NCI-H748 (cell line): ENCODE measurements at regions not wholly inside any gene's neighbourhood (a gene's known extent, or its start where the extent isn't known, plus 50 kb on each side); places are given as distances from the start of the nearest gene placed in this dataset.
A peak's percentile ranks its signal among the peaks of the same experiment; 100 is the strongest.

Experiments used
- DNase-seq: peaks from one replicate; lab custom pipeline; 2025; ENCODE audit not compliant: unreplicated experiment; lab: John Stamatoyannopoulos, UW

GRCh38 chr9:38164659-38165221 is 95.7 kb upstream of the SHB start:
- DNase-seq: peak; percentile 13

DNA sequence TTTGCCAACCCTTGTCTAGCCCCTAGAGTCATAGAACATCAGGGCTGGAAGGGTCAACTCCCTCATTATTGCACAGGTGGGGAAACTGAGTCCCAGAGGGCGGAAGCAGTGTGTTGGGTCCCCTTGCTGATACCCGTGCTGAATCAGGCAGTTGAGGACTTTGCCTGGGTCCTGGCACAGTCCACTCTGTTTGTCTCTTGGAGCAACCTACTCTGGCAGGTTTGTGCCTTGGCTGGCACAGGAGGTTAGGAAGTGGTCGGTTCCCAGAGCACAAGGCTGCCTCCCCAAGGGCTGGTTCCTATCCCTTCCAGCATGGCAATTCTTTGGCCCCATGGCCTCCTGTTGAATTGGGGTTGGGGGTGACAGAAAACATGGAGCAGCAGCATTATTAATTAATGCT is 94.5 kb upstream of the SHB start:
- DNase-seq: no peak

- no peak for DNase-seq
Observed at GRCh38 chr9:38162332-38163211, 93.5 kb upstream of the SHB start.

- DNase-seq: peak; percentile 70
Observed at GRCh38 chr9:38160613-38161215, 91.7 kb upstream of the SHB start.

- no peak for DNase-seq
Observed at GRCh38 chr9:38159599-38159998, 90.6 kb upstream of the SHB start.

DNA sequence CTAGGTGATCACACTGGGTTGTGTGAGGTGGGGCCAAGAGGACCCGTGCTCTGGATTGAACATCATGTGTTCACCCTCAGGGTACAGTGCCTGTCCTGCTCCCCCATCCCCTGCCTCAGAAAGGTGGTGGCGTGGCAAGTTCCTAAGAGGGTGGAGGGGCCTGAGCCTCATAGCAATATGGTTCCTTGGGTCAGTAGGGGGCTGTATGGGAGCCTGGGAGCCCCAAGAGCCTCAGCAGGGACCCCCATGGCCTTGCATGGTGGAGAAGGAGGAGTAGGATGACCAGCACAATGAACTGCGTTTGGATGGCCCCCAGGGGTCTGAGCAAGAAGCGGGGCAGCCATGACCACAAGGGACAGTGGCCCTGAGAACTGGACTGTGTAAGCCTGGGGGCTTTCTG is 89.6 kb upstream of the SHB start:
- DNase-seq: no peak

DNA sequence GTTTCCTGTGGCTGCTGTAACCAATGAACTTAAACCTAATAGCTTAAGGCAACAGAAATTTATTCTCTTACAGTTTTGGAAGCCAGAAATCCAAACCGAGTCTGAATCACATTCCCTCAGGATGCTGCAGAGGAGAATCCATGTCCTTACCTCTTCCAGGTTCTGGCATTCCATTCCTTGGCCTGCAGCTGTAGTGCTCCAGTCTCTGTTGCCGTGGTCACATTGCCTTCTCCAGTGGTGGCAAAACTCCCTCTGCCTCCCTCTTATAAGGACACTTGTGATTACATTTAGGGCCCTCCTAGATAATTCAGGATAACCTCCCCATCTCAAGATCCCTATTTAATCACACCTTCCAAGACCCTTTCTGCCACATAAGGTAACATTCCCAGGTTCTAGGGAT is 88.7 kb upstream of the SHB start:
- no peak for DNase-seq

DNA sequence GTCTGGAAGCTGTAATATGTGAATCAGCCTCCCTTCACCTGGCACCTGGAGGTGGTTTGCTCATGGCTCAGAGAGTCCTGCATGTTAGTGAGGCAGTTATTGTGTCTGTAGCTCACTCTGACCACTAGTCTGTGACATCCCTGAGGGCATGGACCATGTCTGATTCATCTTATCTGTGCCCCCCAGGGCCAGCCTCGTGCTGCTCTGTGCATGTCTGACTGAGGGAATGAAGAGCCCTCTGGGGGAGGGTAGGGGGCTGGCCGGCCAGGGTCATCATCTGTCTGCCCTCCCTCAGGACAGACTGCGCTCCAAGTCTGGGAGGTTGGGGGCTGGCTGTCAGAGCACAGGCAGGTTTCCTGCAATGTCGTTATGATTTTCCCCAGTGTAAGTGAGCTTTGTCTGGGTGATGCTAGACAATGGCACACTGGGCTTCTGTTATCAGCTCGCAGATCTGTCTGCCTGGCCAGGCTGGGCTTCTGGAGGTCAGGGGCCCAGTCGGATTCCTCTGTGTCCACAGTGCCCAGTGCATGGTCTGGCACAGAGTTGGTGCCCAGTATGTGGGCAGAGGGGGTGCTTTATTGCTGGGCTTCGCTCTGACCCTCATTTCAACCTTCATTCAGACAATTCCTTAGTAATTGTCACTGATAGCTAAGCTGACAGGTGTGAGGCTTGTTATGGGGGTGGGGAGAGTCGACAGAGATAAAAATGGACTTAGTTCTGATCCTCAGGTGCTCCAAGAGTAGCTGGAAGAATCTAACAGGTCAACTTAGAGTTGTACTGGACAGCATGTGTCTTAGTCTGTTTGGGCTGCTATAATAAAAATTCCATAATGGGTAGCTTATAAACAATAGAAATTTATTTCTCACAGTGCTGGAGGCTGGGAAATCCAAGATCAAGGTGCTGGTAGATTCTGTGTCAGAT is 85.7 kb upstream of the SHB start:
- DNase-seq: no peak

GRCh38 chr9:38153910-38154291 is 84.9 kb upstream of the SHB start:
- no peak for DNase-seq

DNA sequence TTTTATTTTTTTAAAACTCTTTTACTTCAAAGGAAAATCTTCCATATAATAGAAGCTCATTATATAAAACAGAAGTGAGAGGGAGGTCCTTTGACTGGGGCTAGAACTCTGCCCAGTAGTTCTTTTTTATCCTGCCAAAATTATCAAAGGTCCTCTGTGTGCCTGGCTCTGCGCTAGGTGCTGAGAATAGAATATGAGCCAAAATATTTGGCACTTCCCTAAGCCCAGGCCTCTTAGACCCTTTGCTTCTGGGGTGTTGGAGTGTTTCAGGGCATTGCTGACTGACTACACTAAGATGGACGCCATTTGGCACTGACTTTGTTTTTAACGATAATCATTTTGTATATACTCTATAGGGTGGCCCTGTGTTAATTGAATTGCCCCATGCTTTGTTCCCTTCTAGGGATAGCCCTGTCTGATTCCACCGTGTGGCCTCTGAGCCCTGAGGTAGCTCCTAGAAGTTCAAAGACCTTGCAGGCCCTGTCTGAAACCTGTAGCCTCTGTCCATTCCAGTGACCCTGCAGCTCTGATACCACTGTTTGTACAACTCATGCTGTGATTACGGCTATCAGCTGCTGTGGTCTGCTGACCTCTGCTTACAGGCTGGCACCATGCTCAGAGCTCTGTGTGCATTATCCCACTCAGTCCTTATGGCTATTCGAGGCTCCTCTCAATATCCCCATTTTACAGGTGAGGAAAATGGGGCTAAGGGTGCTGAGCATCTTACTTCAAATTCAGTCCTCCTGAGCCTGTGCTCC is 84.3 kb upstream of the SHB start:
- no peak for DNase-seq

GRCh38 chr9:38149647-38150046 is 80.6 kb upstream of the SHB start:
- no peak for DNase-seq

GRCh38 chr9:38146844-38147243 is 77.8 kb upstream of the SHB start:
- no peak for DNase-seq

- no peak for DNase-seq
Observed at GRCh38 chr9:38145526-38146053, 76.6 kb upstream of the SHB start.

DNA sequence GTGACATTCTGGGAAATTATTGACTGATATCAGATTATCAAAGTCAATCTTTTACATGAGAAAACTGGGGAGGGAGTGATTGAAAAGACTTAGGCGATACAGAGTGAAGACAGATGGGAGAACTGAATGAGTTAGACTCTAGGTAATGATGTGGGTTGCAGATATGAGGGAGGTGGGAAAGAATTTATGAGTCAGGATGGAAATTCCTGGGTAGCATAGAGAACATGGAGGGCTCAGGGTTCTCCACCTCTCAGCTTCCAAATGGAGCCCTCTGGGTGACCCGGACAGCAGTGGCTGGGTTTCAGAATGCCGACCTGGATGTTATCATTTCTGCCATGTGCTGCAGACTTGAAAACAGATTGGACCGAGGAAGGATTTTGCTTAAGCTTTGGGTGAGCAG is 75.4 kb upstream of the SHB start:
- DNase-seq: no peak

GRCh38 chr9:38141746-38142591 is 72.9 kb upstream of the SHB start:
- no peak for DNase-seq

- no peak for DNase-seq
Observed at GRCh38 chr9:38138276-38138675, 69.2 kb upstream of the SHB start.

DNA sequence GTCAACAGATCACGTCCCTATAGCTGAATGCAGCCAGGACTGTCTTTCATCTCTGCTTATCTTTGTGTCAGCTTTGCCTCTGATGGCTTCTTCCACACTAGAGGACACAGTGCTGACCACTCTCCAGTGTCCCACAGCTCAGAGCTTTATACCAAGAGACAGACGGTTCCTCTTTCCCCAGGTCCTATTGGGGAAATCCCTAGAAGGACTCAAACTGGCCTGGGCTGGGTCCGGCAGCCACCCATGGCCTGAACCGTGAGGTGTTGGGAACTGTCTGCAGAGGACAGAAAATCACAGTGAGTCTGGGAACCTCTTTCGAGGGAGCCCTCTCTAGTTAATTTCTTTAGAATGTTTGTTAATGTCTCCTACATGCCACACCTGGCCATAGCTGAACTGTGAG is 68.3 kb upstream of the SHB start:
- DNase-seq: no peak

DNA sequence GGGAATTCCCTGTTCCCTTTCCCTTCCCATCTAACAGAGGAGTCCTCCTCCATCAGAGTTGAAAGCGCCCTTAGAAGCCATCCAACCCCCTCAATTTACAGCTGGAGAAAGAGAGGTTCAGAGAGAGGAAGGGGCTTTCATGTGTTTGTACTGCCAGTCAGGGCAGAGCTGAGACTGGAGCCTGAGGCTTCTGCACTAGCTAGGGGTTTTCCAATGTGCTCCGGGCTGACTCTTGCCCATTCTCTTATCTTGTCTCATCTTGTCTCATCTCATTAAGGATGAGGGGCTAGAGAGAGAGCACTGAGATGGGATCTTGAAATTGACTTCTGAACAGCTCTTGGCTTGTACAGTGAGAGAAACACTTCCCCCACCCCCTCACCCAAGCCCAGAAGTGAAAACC is 67.4 kb upstream of the SHB start:
- no peak for DNase-seq

DNA sequence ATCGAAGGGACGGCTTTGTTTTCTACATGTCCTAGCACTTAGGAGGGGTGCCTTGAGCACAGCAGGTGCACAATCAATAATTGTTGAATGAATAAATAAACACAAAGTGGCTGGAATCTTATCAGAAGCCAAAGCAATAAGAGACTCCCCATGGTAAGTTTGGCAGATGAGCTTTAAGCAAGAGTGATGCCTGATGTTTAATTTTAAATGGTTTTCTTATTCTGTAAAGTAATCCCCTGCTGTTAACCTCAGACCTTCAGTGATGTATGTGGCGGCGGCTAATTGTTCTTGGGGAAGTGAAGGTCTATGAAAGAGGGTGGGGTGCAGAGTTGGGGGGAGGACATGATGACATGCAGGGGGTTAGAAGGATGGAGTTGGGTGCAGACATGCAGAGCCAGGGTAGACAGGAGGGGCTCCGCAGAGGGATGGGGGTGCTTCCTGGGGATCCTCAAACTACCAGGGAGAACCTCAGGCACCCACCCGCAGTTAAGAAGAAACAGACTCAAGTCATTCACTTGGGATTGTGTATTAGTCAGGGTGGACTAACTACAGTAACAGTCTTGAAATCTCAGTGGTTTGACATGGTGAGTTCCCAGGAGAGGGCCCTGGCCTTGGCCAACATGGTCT is 65.7 kb upstream of the SHB start:
- DNase-seq: peak; percentile 67
